Natural killer cell (primary cell): ENCODE measurements at regions not wholly inside any gene's neighbourhood (a gene's known extent, or its start where the extent isn't known, plus 50 kb on each side); places are given as distances from the start of the nearest gene placed in this dataset.

Experiments used
- ATAC-seq, 3 donors: fragments of 150-1000 bp in 2 of 3; fragments of 200-7000 bp in 1 of 3; cut with Tn5 transposase; 1 replicate in 1 of 3; 2 replicates in 2 of 3; pipeline ENCODE4 v1.10.0; 2021; ENCODE audit warnings: mild to moderate bottlenecking in 2 of 3, moderate library complexity in 2 of 3
- DNase-seq, 2 donors: peaks; one replicate each; pipeline versions ENCODE4 v3.0.0 to v3.0.0-alpha.2; 2013 to 2021; ENCODE audit warnings: mixed read lengths in 1 of 2
- H3K27ac ChIP-seq: one replicate; pipeline ENCODE4 v1.5.1; 2013; ENCODE audit warnings: mild to moderate bottlenecking, low read length
- H3K27me3 ChIP-seq: one replicate; pipeline ENCODE4 v1.6.1; 2013; ENCODE audit warnings: low read length; ENCODE audit not compliant: control insufficient read depth, insufficient read depth
- H3K36me3 ChIP-seq: one replicate; pipeline ENCODE4 v1.6.1; 2013; ENCODE audit warnings: low read length; ENCODE audit not compliant: control insufficient read depth, insufficient read depth
- H3K4me1 ChIP-seq: one replicate; pipeline ENCODE4 v1.6.1; 2013; ENCODE audit warnings: low read length; ENCODE audit not compliant: control insufficient read depth, insufficient read depth
- H3K4me3 ChIP-seq: one replicate; pipeline ENCODE4 v1.5.1; 2013; ENCODE audit warnings: low read length
- H3K9me3 ChIP-seq: one replicate; pipeline ENCODE4 v1.6.1; 2013; ENCODE audit warnings: low read length; ENCODE audit not compliant: control insufficient read depth, insufficient read depth
- H3K27ac Mint-ChIP-seq, 2 donors: one replicate each; pipeline ENCODE4 v1.8.0; 2022; ENCODE audit warnings: mild to moderate bottlenecking in 2 of 2, mixed read lengths in 2 of 2, moderate library complexity in 1 of 2
- H3K27me3 Mint-ChIP-seq, 2 donors: one replicate each; pipeline ENCODE4 v1.8.0; 2022; ENCODE audit warnings: low read depth in 2 of 2, mixed read lengths in 2 of 2
- H3K36me3 Mint-ChIP-seq: one replicate; pipeline ENCODE4 v1.8.0; 2022; ENCODE audit warnings: mixed read lengths
- H3K4me1 Mint-ChIP-seq, 2 donors: one replicate each; pipeline ENCODE4 v1.8.0; 2022; ENCODE audit warnings: mixed read lengths in 2 of 2
- H3K4me3 Mint-ChIP-seq: one replicate; pipeline ENCODE4 v1.8.0; 2022; ENCODE audit warnings: mild to moderate bottlenecking, moderate library complexity, mixed read lengths
- H3K9me3 Mint-ChIP-seq, 2 donors: one replicate each; pipeline ENCODE4 v1.8.0; 2022; ENCODE audit warnings: mixed read lengths in 2 of 2
- WGBS: methylation state at CpG from one replicate; pipeline ENCODE4 v1.1.7; 2013; ENCODE audit warnings: missing lambda C conversion rate; ENCODE audit not compliant: insufficient coverage; 5-methylcytosine and 5-hydroxymethylcytosine counted together
- intact Hi-C: fragments of 100-400 bp; cut with micrococcal nuclease; formaldehyde crosslinking; loops from one replicate; pipeline ENCODE4 v1.14.2; 2022
- TF ChIP-seq, protein P1 (sequence below): fragments of 200-600 bp; IDR thresholded peaks from one replicate; pipeline ENCODE4 v1.8.0; 2022; ENCODE audit warnings: antibody characterized with exemption

DNA sequence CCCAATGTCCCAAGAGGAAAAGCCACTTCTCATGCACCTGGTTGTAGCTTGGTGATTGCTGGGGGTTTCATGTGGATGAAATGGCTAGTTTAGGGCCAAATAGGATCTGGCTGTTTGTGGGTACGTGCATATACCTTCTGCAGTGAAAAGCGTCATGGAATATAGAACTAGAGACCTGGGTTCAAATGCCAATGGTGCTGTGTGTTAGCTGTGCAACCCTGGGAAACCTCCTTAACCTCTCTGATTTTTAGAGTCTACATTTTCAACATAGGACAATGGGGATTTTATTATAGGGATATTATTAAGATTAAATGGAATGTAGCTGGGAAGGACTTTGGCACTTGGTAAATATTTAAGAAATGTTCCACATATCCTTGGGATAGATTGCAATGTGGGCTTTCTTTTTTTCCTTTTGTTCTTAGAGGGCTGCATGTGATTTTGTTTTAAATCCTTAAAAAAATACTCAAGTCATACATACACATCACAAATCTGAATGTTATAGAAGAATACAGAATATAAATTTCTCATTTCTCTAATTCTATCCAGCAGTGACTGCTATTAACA, 112.6 kb upstream of the E2F8 start:
- H3K4me3 Mint-ChIP-seq, result no peak overlapping the region
- Histone ChIP-seq H3K9me3 (no peaks in the 10 kb centered on the region), H3K4me3 (no peak overlapping the region), H3K4me1 (no peaks in the 10 kb centered on the region), H3K27ac (no peak overlapping the region), H3K36me3 (no peaks in the 10 kb centered on the region), H3K27me3 (peaks cover 6% of the 10 kb centered on the region)
- no peak for ATAC-seq
- TF ChIP-seq, protein P1, sequence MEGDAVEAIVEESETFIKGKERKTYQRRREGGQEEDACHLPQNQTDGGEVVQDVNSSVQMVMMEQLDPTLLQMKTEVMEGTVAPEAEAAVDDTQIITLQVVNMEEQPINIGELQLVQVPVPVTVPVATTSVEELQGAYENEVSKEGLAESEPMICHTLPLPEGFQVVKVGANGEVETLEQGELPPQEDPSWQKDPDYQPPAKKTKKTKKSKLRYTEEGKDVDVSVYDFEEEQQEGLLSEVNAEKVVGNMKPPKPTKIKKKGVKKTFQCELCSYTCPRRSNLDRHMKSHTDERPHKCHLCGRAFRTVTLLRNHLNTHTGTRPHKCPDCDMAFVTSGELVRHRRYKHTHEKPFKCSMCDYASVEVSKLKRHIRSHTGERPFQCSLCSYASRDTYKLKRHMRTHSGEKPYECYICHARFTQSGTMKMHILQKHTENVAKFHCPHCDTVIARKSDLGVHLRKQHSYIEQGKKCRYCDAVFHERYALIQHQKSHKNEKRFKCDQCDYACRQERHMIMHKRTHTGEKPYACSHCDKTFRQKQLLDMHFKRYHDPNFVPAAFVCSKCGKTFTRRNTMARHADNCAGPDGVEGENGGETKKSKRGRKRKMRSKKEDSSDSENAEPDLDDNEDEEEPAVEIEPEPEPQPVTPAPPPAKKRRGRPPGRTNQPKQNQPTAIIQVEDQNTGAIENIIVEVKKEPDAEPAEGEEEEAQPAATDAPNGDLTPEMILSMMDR, result no peak
- H3K27ac Mint-ChIP-seq, result no peak overlapping the region
- no peaks in the 10 kb centered on the region for H3K9me3 Mint-ChIP-seq
- H3K4me1 Mint-ChIP-seq, result no peaks in the 10 kb centered on the region
- 88% methylated on average over 2 of the region's 2 CpGs for WGBS
- H3K27me3 Mint-ChIP-seq, result peaks cover 51 to 67% of the 10 kb centered on the region in 2 donors
- intact Hi-C loops, result no loop called here
- no peaks in the 10 kb centered on the region for H3K36me3 Mint-ChIP-seq
- no peak for DNase-seq

DNA sequence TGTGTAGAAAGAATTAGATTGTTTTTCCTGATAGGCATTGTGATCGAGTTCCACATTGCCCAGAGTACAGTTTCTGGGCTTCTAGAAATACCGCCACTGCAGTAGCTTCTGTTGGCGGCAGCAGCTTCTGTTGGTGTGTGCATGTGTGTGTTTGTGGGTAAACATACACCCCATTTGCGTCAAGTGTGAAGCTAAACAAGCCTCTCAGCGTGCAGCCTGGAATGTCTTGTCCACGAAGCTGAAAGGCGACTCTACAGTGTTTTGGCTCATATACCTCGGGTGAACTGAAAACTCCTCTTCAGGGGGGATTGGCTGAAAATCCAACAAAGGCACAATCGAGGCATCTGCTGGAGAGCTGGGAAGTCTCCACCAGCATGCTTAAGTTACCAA, 112.0 kb upstream of the E2F8 start:
- Histone ChIP-seq H3K4me1 (no peaks in the 10 kb centered on the region), H3K36me3 (no peaks in the 10 kb centered on the region), H3K27me3 (peaks cover 7% of the 10 kb centered on the region), H3K4me3 (no peak overlapping the region), H3K27ac (no peak overlapping the region), H3K9me3 (no peaks in the 10 kb centered on the region)
- Mint-ChIP-seq H3K27ac (no peak overlapping the region), H3K36me3 (no peaks in the 10 kb centered on the region), H3K9me3 (no peaks in the 10 kb centered on the region), H3K4me3 (no peak overlapping the region), H3K27me3 (peaks cover 50 to 67% of the 10 kb centered on the region in 2 donors), H3K4me1 (no peaks in the 10 kb centered on the region)
- TF ChIP-seq, protein P1, result no peak
- ATAC-seq, result no peak
- WGBS, result 77% methylated on average over 9 of the region's 9 CpGs
- no peak for DNase-seq
- intact Hi-C loops, result no loop called here

DNA sequence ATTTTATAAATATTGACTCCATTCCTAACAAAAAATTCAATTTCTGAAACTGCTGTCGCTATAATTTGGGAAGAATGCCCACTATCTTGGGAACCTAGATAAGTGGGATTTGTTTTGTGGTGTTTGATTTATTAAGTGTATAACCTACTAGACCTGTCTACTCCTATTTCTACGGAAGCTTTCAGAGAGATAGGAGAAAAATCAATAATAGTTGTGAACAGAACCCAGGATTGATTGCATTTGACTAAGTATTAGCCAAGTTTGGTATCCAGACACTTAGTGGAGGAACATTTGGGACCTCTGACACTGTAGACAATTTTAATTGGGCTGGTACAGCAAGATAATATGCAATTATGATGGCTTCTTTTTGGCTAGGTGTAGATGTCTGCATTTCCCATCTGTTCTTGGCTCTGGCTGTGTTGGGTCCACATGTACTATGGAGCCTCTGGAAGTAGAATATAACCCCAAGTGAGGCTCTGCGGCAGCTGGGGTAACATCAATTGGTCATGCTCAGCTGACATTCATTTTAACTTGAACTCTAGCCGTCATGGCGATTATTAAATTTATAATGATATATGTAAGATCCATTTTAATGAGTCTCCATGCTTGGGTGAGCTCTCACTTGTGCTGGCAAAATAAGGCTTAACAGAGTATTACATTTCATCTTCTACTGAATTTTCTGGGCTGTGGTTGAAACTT, 111.5 kb upstream of the E2F8 start:
- intact Hi-C loops, result no loop called here
- H3K4me1 Mint-ChIP-seq, result no peaks in the 10 kb centered on the region
- no peaks in the 10 kb centered on the region for H3K9me3 Mint-ChIP-seq
- no peak overlapping the region for H3K4me3 ChIP-seq
- H3K27me3 ChIP-seq, result peaks cover 10% of the 10 kb centered on the region
- no peak overlapping the region for H3K4me3 Mint-ChIP-seq
- H3K27ac Mint-ChIP-seq, result no peak overlapping the region
- no peak overlapping the region for H3K27ac ChIP-seq
- H3K9me3 ChIP-seq, result no peaks in the 10 kb centered on the region
- no peaks in the 10 kb centered on the region for H3K36me3 ChIP-seq
- DNase-seq (no peak), ATAC-seq (no peak)
- WGBS, result 94% methylated on average over 3 of the region's 5 CpGs
- no peaks in the 10 kb centered on the region for H3K36me3 Mint-ChIP-seq
- TF ChIP-seq, protein P1, result no peak
- H3K27me3 Mint-ChIP-seq, result peaks cover 51 to 71% of the 10 kb centered on the region in 2 donors
- no peaks in the 10 kb centered on the region for H3K4me1 ChIP-seq

DNA sequence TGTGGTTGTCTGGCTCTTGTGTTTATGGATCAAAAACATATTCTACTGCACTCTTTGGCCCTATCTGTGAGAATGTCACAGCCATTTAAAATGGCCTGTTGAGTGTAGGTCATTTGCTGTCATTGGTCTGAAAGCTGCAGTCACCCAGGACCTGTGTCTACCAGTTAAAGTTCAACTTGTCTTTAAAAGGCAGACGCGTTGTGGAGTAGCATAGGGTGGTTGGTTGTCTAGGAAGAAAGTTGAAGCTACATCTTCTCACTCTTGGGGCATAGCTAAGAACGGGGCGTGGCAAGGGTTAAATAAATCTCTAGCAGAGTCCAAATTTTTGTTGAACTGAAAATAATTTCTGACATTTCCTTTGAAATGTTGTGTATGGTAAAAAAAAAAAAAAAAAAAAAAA, 110.7 kb upstream of the E2F8 start:
- Mint-ChIP-seq H3K27me3 (peaks cover 56 to 78% of the 10 kb centered on the region in 2 donors), H3K4me1 (no peaks in the 10 kb centered on the region), H3K36me3 (no peaks in the 10 kb centered on the region), H3K4me3 (no peak overlapping the region), H3K27ac (no peak overlapping the region), H3K9me3 (no peaks in the 10 kb centered on the region)
- DNase-seq (no peak), ATAC-seq (no peak)
- WGBS, result 100% methylated on average over 4 of the region's 4 CpGs
- Histone ChIP-seq H3K4me1 (no peaks in the 10 kb centered on the region), H3K4me3 (no peak overlapping the region), H3K9me3 (no peaks in the 10 kb centered on the region), H3K27ac (no peak overlapping the region), H3K27me3 (peaks cover 16% of the 10 kb centered on the region), H3K36me3 (no peaks in the 10 kb centered on the region)
- TF ChIP-seq, protein P1, result no peak
- intact Hi-C loops, result no loop called here
